IMR-90 (cell line): ENCODE measurements at regions not wholly inside any gene's neighbourhood (a gene's known extent, or its start where the extent isn't known, plus 50 kb on each side); places are given as distances from the start of the nearest gene placed in this dataset.

Experiments used
- ATAC-seq: fragments of 200-7000 bp; cut with Tn5 transposase; 2 replicates; pipeline ENCODE4 v1.9.1; 2020; ENCODE audit warnings: low read depth, mild to moderate bottlenecking, moderate library complexity
- BruUV-seq: library from RNA; stranded (reverse); fragments of 400-500 nt; replicated peaks from 2 replicates; lab custom pipeline; 2021; lab: Mats Ljungman, UMichigan
- CTCF ChIA-PET: fragments of 300-600 bp; formaldehyde crosslinking; extraction: SDS; loops from one replicate; lab custom pipeline; 2021; ENCODE audit warnings: antibody characterized with exemption; lab: Yijun Ruan, JAX
- POLR2A ChIA-PET: fragments of 300-600 bp; sonication (Branson Sonifier 250); formaldehyde crosslinking; loops from one replicate; lab custom pipeline; 2022; ENCODE audit warnings: antibody characterized with exemption; ENCODE audit not compliant: unreplicated experiment; lab: Charles Lee
- DNase-seq: peaks from one replicate; pipeline ENCODE4 v3.0.0; 2013
- H2AFZ ChIP-seq: replicated peaks from 2 replicates; pipeline ENCODE3; 2013; ENCODE audit warnings: low read length, mild to moderate bottlenecking; ENCODE audit not compliant: poor library complexity
- H2AK5ac ChIP-seq: 2 replicates; pipeline ENCODE4 v1.6.1; 2013; ENCODE audit warnings: low read depth, low read length, inconsistent platforms
- H2AK9ac ChIP-seq: replicated peaks from 2 replicates; pipeline ENCODE3; 2013; ENCODE audit warnings: mild to moderate bottlenecking, low read depth, low read length, moderate library complexity; ENCODE audit not compliant: poor library complexity
- H2BK120ac ChIP-seq: 2 replicates; pipeline ENCODE4 v1.6.1; 2013; ENCODE audit warnings: low read depth, low read length, inconsistent platforms
- H2BK15ac ChIP-seq: 3 replicates; pipeline ENCODE4 v1.6.1; 2013; ENCODE audit warnings: low read depth, low read length, inconsistent platforms
- H2BK20ac ChIP-seq: 2 replicates; pipeline ENCODE4 v1.6.1; 2013; ENCODE audit warnings: low read depth, mild to moderate bottlenecking, inconsistent platforms, low read length, moderate library complexity
- H2BK5ac ChIP-seq: 2 replicates; pipeline ENCODE4 v1.6.1; 2013; ENCODE audit warnings: mild to moderate bottlenecking, low read depth, low read length, inconsistent platforms; ENCODE audit not compliant: poor library complexity, severe bottlenecking
- H3K14ac ChIP-seq: replicated peaks from 2 replicates; pipeline ENCODE4 v1.6.1; 2013; ENCODE audit warnings: low read depth, low read length, inconsistent platforms
- H3K18ac ChIP-seq: 2 replicates; pipeline ENCODE4 v1.6.1; 2013; ENCODE audit warnings: low read depth, low read length, control low read depth
- H3K23ac ChIP-seq: 2 replicates; pipeline ENCODE4 v1.6.1; 2013; ENCODE audit warnings: low read depth, low read length, inconsistent platforms
- H3K27ac ChIP-seq: 2 replicates; pipeline ENCODE4 v1.5.1; 2013; ENCODE audit warnings: mild to moderate bottlenecking, control low read depth, low read length; ENCODE audit not compliant: insufficient read depth
- H3K27me3 ChIP-seq: 2 replicates; pipeline ENCODE4 v1.6.1; 2013; ENCODE audit warnings: low read length; ENCODE audit not compliant: control insufficient read depth, insufficient read depth
- H3K36me3 ChIP-seq: 2 replicates; pipeline ENCODE4 v1.6.1; 2013; ENCODE audit warnings: low read length, mixed read lengths; ENCODE audit not compliant: control insufficient read depth, insufficient read depth
- H3K4ac ChIP-seq: 2 replicates; pipeline ENCODE4 v1.6.1; 2013; ENCODE audit warnings: low read depth, low read length, inconsistent platforms
- H3K4me1 ChIP-seq: 2 replicates; pipeline ENCODE4 v1.6.1; 2013; ENCODE audit warnings: low read length, mixed read lengths; ENCODE audit not compliant: control insufficient read depth, insufficient read depth
- H3K4me2 ChIP-seq: 2 replicates; pipeline ENCODE4 v1.6.1; 2013; ENCODE audit warnings: low read depth, mild to moderate bottlenecking, control low read depth, low read length, moderate library complexity
- H3K4me3 ChIP-seq: 2 replicates; pipeline ENCODE4 v1.5.1; 2013; ENCODE audit warnings: low read depth, mild to moderate bottlenecking, control low read depth, low read length, moderate library complexity; ENCODE audit not compliant: insufficient read depth
- H3K56ac ChIP-seq: 2 replicates; pipeline ENCODE4 v1.6.1; 2013; ENCODE audit warnings: low read length, inconsistent platforms; ENCODE audit not compliant: insufficient read depth; ENCODE audit errors: extremely low read depth
- H3K79me1 ChIP-seq, 2 experiments: 2 replicates each; pipeline ENCODE4 v1.6.1; 2013; ENCODE audit warnings: low read length in 2 of 2, inconsistent platforms in 1 of 2, low read depth in 1 of 2
- H3K9ac ChIP-seq: 2 replicates; pipeline ENCODE4 v1.6.1; 2013; ENCODE audit warnings: low read depth, low read length, control low read depth
- H3K9me1 ChIP-seq: 2 replicates; pipeline ENCODE4 v1.6.1; 2013; ENCODE audit warnings: low read length, inconsistent platforms; ENCODE audit not compliant: insufficient read depth
- H3K9me3 ChIP-seq: 2 replicates; pipeline ENCODE4 v1.6.1; 2013; ENCODE audit warnings: low read length; ENCODE audit not compliant: control insufficient read depth, insufficient read depth
- H4K20me1 ChIP-seq: 2 replicates; pipeline ENCODE4 v1.6.1; 2013; ENCODE audit warnings: low read length, inconsistent platforms; ENCODE audit not compliant: insufficient read depth
- H4K5ac ChIP-seq: 2 replicates; pipeline ENCODE4 v1.6.1; 2013; ENCODE audit warnings: mild to moderate bottlenecking, low read depth, low read length, control low read depth
- H4K8ac ChIP-seq, 2 experiments: 2 replicates each; pipeline ENCODE4 v1.6.1; 2013; ENCODE audit warnings: low read depth in 2 of 2, low read length in 2 of 2, control low read depth in 1 of 2, inconsistent platforms in 1 of 2
- H4K91ac ChIP-seq: 2 replicates; pipeline ENCODE4 v1.6.1; 2013; ENCODE audit warnings: low read depth, low read length, inconsistent platforms; ENCODE audit not compliant: insufficient read depth
- BHLHE40 ChIP-seq: fragments of 150-350 bp; IDR thresholded peaks from 2 replicates; pipeline ENCODE4 v1.6.1; 2016; ENCODE audit warnings: mild to moderate bottlenecking, low read depth, low read length
- CHD1 ChIP-seq: IDR thresholded peaks from 2 replicates; pipeline ENCODE4 v1.6.1; 2012; ENCODE audit warnings: low read depth, low read length, improper control_type of control experiment
- CTCF ChIP-seq: conservative IDR thresholded peaks from 2 replicates; pipeline ENCODE4 v1.5.1; 2012; ENCODE audit warnings: mild to moderate bottlenecking, low read depth, low read length, improper control_type of control experiment
- ELK1 ChIP-seq: fragments of 150-350 bp; IDR thresholded peaks from 2 replicates; pipeline ENCODE4 v1.6.1; 2016; ENCODE audit warnings: low read depth, mild to moderate bottlenecking, low read length, moderate library complexity, borderline replicate concordance
- FOS ChIP-seq: fragments of 150-350 bp; IDR thresholded peaks from 2 replicates; pipeline ENCODE4 v1.6.1; 2016; ENCODE audit warnings: low read depth, low read length
- MAFK ChIP-seq: IDR thresholded peaks from 2 replicates; pipeline ENCODE4 v1.6.1; 2012; ENCODE audit warnings: low read depth, low read length, improper control_type of control experiment
- MXI1 ChIP-seq: IDR thresholded peaks from 2 replicates; pipeline ENCODE4 v1.6.1; 2012; ENCODE audit warnings: low read depth, mild to moderate bottlenecking, low read length, moderate library complexity, borderline replicate concordance
- RCOR1 ChIP-seq: IDR thresholded peaks from 2 replicates; pipeline ENCODE4 v1.6.1; 2012; ENCODE audit warnings: mild to moderate bottlenecking, low read length, improper control_type of control experiment; ENCODE audit not compliant: insufficient replicate concordance
- RFX5 ChIP-seq: IDR thresholded peaks from 2 replicates; pipeline ENCODE4 v1.8.0; 2012; ENCODE audit warnings: low read depth, mild to moderate bottlenecking, low read length, moderate library complexity
- USF2 ChIP-seq: fragments of 150-350 bp; IDR thresholded peaks from 2 replicates; pipeline ENCODE4 v1.6.1; 2017; ENCODE audit warnings: mild to moderate bottlenecking, antibody characterized with exemption, low read length, low read depth
- WGBS, 2 experiments: methylation state at CpG; one replicate each; pipeline versions ENCODE4 v1.1.5 to v1.1.7; 2013; ENCODE audit warnings: missing lambda C conversion rate in 2 of 2; ENCODE audit not compliant: insufficient read length in 1 of 2; ENCODE audit errors: extremely low coverage in 2 of 2; 5-methylcytosine and 5-hydroxymethylcytosine counted together
- dilution Hi-C: fragments of 300-500 bp; cut with HindIII; formaldehyde crosslinking; loops from one replicate; pipeline ENCODE4 v1.14.3; 2018; ENCODE audit warnings: low sequenced_read_pairs; ENCODE audit not compliant: unreplicated experiment
- in situ Hi-C: fragments of 300-500 bp; cut with MboI; formaldehyde crosslinking; loops from 3 replicates; pipeline ENCODE4 v1.14.3; 2019; ENCODE audit warnings: low sequenced_read_pairs, inconsistent platforms, mixed read lengths
- intact Hi-C: fragments of 100-400 bp; cut with micrococcal nuclease; formaldehyde crosslinking; loops from 2 replicates; pipeline ENCODE4 v1.10.0; 2022

- intact Hi-C loops: no loop called here
- H4K91ac ChIP-seq: no peak overlapping the region
- 70% methylated on average over 2 of the region's 27 CpGs; no CpG with 5 or more reads in 1 of the 2 experiments for WGBS, 2 experiments
- TF ChIP-seq MAFK: no peak
- TF ChIP-seq USF2: no peak
- no peak for TF ChIP-seq FOS
- no peak for TF ChIP-seq RCOR1
- no peak for TF ChIP-seq RFX5
- TF ChIP-seq BHLHE40: no peak
- TF ChIP-seq MXI1: no peak
- TF ChIP-seq CHD1: no peak
- no peak for TF ChIP-seq ELK1
- no peak for TF ChIP-seq CTCF
- in situ Hi-C loops: no loop called here
- H3K9me3 ChIP-seq: no peaks in the 10 kb centered on the region
- no peak overlapping the region for H3K4ac ChIP-seq
- H2BK15ac ChIP-seq: no peak overlapping the region
- no peak overlapping the region for H3K4me3 ChIP-seq
- no peak overlapping the region for H4K8ac ChIP-seq
- H3K56ac ChIP-seq: no peak overlapping the region
- no TSS peak for BruUV-seq
- H3K27me3 ChIP-seq: peaks cover 41% of the 10 kb centered on the region
- H3K9me1 ChIP-seq: 0 out of 2 replicates have a peak, but pooled peaks cover 3% of the 10 kb centered on the region
- no peak overlapping the region for H2BK5ac ChIP-seq
- H2AK5ac ChIP-seq: no peak overlapping the region
- no peak overlapping the region for H3K4me2 ChIP-seq
- DNase-seq (no peak), ATAC-seq (no peak)
- H3K27ac ChIP-seq: no peak overlapping the region
- ChIA-PET CTCF (no interaction called here), POLR2A (no interaction called here)
- no peak overlapping the region for H3K9ac ChIP-seq
- no peak overlapping the region for H3K23ac ChIP-seq
- H2AK9ac ChIP-seq: no peak overlapping the region
- H3K36me3 ChIP-seq: no peaks in the 10 kb centered on the region
- H2BK120ac ChIP-seq: no peak overlapping the region
- H3K79me1 ChIP-seq: no peaks in the 10 kb centered on the region
- H3K18ac ChIP-seq: no peak overlapping the region
- no peak overlapping the region for H4K5ac ChIP-seq
- no peak overlapping the region for H3K14ac ChIP-seq
- H2BK20ac ChIP-seq: no peak overlapping the region
- H3K4me1 ChIP-seq: no peaks in the 10 kb centered on the region
- dilution Hi-C loops: no loop called here
- H4K20me1 ChIP-seq: no peaks in the 10 kb centered on the region; the same call in 1 of the 2 replicates
- H2AFZ ChIP-seq: no peak overlapping the region
Measured at GRCh38 chr7:1352656-1353271, 106.5 kb downstream of the MICALL2 start.
